Astrocyte (in vitro differentiated cells and primary cell): ENCODE measurements at regions not wholly inside any gene's neighbourhood (a gene's known extent, or its start where the extent isn't known, plus 50 kb on each side); places are given as distances from the start of the nearest gene placed in this dataset.

ENCODE experiments used
- DNase-seq: peaks from one replicate; pipeline ENCODE4 v3.0.0-alpha.2; 2010; ENCODE audit warnings: low read depth
- FAIRE-seq: peaks from 2 replicates; lab custom pipeline; 2011; peaks lifted over from hg19 to GRCh38; lab: Jason Lieb, UNC
- H2AFZ ChIP-seq: 2 replicates; pipeline ENCODE4 v1.6.0; 2012; ENCODE audit warnings: low read depth, low read length, inconsistent platforms
- H3K27ac ChIP-seq: 2 replicates; pipeline ENCODE4 v1.5.1; 2011; ENCODE audit warnings: low read depth, low read length, inconsistent platforms
- H3K27me3 ChIP-seq: 2 replicates; pipeline ENCODE4 v1.6.0; 2011; ENCODE audit warnings: low read length, inconsistent platforms; ENCODE audit not compliant: insufficient read depth
- H3K36me3 ChIP-seq: 2 replicates; pipeline ENCODE4 v1.5.1; 2011; ENCODE audit warnings: low read length, inconsistent platforms; ENCODE audit not compliant: insufficient read depth
- H3K4me1 ChIP-seq: 2 replicates; pipeline ENCODE4 v1.5.1; 2011; ENCODE audit warnings: low read length, inconsistent platforms; ENCODE audit not compliant: insufficient read depth
- H3K4me2 ChIP-seq: 2 replicates; pipeline ENCODE4 v1.6.0; 2012; ENCODE audit warnings: low read length, inconsistent platforms
- H3K4me3 ChIP-seq: 2 replicates; pipeline ENCODE4 v1.5.1; 2011; ENCODE audit warnings: low read depth, mild to moderate bottlenecking, low read length, inconsistent platforms; ENCODE audit not compliant: insufficient read depth
- H3K79me2 ChIP-seq: 2 replicates; pipeline ENCODE4 v1.6.0; 2012; ENCODE audit warnings: mild to moderate bottlenecking, low read length, inconsistent platforms; ENCODE audit not compliant: insufficient read depth
- H3K9ac ChIP-seq: 2 replicates; pipeline ENCODE4 v1.6.0; 2012; ENCODE audit warnings: mild to moderate bottlenecking, low read length, inconsistent platforms
- H3K9me3 ChIP-seq: 2 replicates; pipeline ENCODE4 v1.5.1; 2012; ENCODE audit warnings: low read depth, mild to moderate bottlenecking, low read length, inconsistent platforms; ENCODE audit not compliant: insufficient read depth
- H4K20me1 ChIP-seq: 2 replicates; pipeline ENCODE4 v1.6.0; 2012; ENCODE audit warnings: low read length, inconsistent platforms; ENCODE audit not compliant: insufficient read depth
- H3K27ac Mint-ChIP-seq: one replicate; pipeline ENCODE4 v1.8.0; 2021; ENCODE audit warnings: mild to moderate bottlenecking, mixed read lengths; ENCODE audit not compliant: unreplicated experiment
- H3K27me3 Mint-ChIP-seq: one replicate; pipeline ENCODE4 v1.8.0; 2021; ENCODE audit warnings: low read depth, mixed read lengths; ENCODE audit not compliant: unreplicated experiment
- H3K36me3 Mint-ChIP-seq: one replicate; pipeline ENCODE4 v1.8.0; 2021; ENCODE audit warnings: low read depth, mixed read lengths; ENCODE audit not compliant: unreplicated experiment
- H3K4me1 Mint-ChIP-seq: one replicate; pipeline ENCODE4 v1.8.0; 2021; ENCODE audit warnings: low read depth, mixed read lengths; ENCODE audit not compliant: unreplicated experiment
- H3K4me3 Mint-ChIP-seq: one replicate; pipeline ENCODE4 v1.8.0; 2021; ENCODE audit warnings: mild to moderate bottlenecking, moderate library complexity, mixed read lengths; ENCODE audit not compliant: unreplicated experiment
- H3K9me3 Mint-ChIP-seq: one replicate; pipeline ENCODE4 v1.8.0; 2021; ENCODE audit warnings: mild to moderate bottlenecking, mixed read lengths; ENCODE audit not compliant: unreplicated experiment
- CTCF ChIP-seq: IDR thresholded peaks from 2 replicates; pipeline ENCODE4 v1.5.1; 2011; ENCODE audit warnings: low read depth, mild to moderate bottlenecking, inconsistent platforms, low read length, moderate library complexity; ENCODE audit not compliant: insufficient read depth
- EZH2 ChIP-seq: IDR thresholded peaks from 2 replicates; pipeline ENCODE4 v1.6.1; 2012; ENCODE audit warnings: mild to moderate bottlenecking, low read length, inconsistent platforms; ENCODE audit not compliant: insufficient read depth

- no peaks in the 10 kb centered on the region for H4K20me1 ChIP-seq
- no peak overlapping the region for H3K27ac ChIP-seq
- H3K27me3 Mint-ChIP-seq: peaks cover 71% of the 10 kb centered on the region
- no peaks in the 10 kb centered on the region for H3K9me3 ChIP-seq
- H3K9ac ChIP-seq: no peak overlapping the region
- H3K79me2 ChIP-seq: no peaks in the 10 kb centered on the region
- H3K9me3 Mint-ChIP-seq: no peaks in the 10 kb centered on the region
- no peaks in the 10 kb centered on the region for H3K4me1 ChIP-seq
- H3K4me3 ChIP-seq: no peak overlapping the region
- no peak overlapping the region for H3K4me2 ChIP-seq
- no peak overlapping the region for H3K27ac Mint-ChIP-seq
- no peak overlapping the region for H3K4me3 Mint-ChIP-seq
- no peak overlapping the region for H2AFZ ChIP-seq
- DNase-seq: no peak
- peaks cover 15% of the 10 kb centered on the region for H3K27me3 ChIP-seq
- no peak for FAIRE-seq
- no peak for TF ChIP-seq EZH2
- TF ChIP-seq CTCF: no peak
- H3K36me3 Mint-ChIP-seq: no peaks in the 10 kb centered on the region
- no peaks in the 10 kb centered on the region for H3K36me3 ChIP-seq
- no peaks in the 10 kb centered on the region for H3K4me1 Mint-ChIP-seq
Observed at GRCh38 chr5:135092476-135092875, 58.4 kb upstream of the PITX1 start.

GRCh38 chr5:135091286-135091685 is 57.3 kb upstream of the PITX1 start:
- Histone ChIP-seq H3K27me3 (peaks cover 15% of the 10 kb centered on the region), H3K27ac (no peak overlapping the region), H3K9me3 (no peaks in the 10 kb centered on the region), H3K4me1 (no peaks in the 10 kb centered on the region), H3K4me2 (no peak overlapping the region), H2AFZ (no peak overlapping the region), H3K79me2 (no peaks in the 10 kb centered on the region), H3K36me3 (no peaks in the 10 kb centered on the region), H3K4me3 (no peak overlapping the region), H3K9ac (no peak overlapping the region), H4K20me1 (no peaks in the 10 kb centered on the region)
- Mint-ChIP-seq H3K36me3 (no peaks in the 10 kb centered on the region), H3K4me3 (no peak overlapping the region), H3K27ac (no peak overlapping the region), H3K27me3 (peaks cover 73% of the 10 kb centered on the region), H3K4me1 (no peaks in the 10 kb centered on the region), H3K9me3 (peaks cover 5% of the 10 kb centered on the region)
- no peak for TF ChIP-seq EZH2
- no peak for TF ChIP-seq CTCF
- no peak for DNase-seq
- FAIRE-seq: no peak

GRCh38 chr5:135089912-135090311 is 55.9 kb upstream of the PITX1 start:
- peaks cover 65% of the 10 kb centered on the region for H3K27me3 Mint-ChIP-seq
- Histone ChIP-seq H3K79me2 (no peaks in the 10 kb centered on the region), H3K27me3 (peaks cover 12% of the 10 kb centered on the region), H3K4me3 (no peak overlapping the region), H4K20me1 (no peaks in the 10 kb centered on the region), H3K9me3 (no peaks in the 10 kb centered on the region), H3K27ac (no peak overlapping the region), H2AFZ (no peak overlapping the region), H3K9ac (no peak overlapping the region), H3K36me3 (no peaks in the 10 kb centered on the region), H3K4me1 (no peaks in the 10 kb centered on the region), H3K4me2 (no peak overlapping the region)
- no peak overlapping the region for H3K4me3 Mint-ChIP-seq
- FAIRE-seq (no peak), DNase-seq (no peak)
- no peak overlapping the region for H3K27ac Mint-ChIP-seq
- H3K9me3 Mint-ChIP-seq: peaks cover 5% of the 10 kb centered on the region
- no peaks in the 10 kb centered on the region for H3K4me1 Mint-ChIP-seq
- H3K36me3 Mint-ChIP-seq: no peaks in the 10 kb centered on the region
- TF ChIP-seq CTCF (no peak), EZH2 (no peak)
